ENCODE measurements at regions not wholly inside any gene's neighbourhood (a gene's known extent, or its start where the extent isn't known, plus 50 kb on each side); places are given as distances from the start of the nearest gene placed in this dataset.

DNA sequence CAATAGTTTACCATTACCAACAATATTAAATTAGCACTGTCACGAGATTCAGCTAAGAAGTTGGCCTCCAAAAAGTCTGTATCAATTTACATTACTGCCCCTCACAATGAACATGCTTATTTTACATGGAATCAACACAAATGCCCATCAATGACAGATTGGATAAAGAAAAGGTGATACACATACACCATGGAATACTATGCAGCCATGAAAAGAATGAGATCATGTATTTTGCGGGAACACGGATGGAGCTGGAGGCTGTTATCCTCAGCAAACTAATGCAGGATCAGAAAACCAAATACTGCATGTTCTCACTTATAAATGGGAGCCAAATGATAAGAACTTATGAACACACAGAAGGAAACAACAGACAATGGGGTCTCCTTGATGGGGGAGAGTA lies 211.8 kb upstream of the RREB1 start (continued):
- TF ChIP-seq, protein P1, sequence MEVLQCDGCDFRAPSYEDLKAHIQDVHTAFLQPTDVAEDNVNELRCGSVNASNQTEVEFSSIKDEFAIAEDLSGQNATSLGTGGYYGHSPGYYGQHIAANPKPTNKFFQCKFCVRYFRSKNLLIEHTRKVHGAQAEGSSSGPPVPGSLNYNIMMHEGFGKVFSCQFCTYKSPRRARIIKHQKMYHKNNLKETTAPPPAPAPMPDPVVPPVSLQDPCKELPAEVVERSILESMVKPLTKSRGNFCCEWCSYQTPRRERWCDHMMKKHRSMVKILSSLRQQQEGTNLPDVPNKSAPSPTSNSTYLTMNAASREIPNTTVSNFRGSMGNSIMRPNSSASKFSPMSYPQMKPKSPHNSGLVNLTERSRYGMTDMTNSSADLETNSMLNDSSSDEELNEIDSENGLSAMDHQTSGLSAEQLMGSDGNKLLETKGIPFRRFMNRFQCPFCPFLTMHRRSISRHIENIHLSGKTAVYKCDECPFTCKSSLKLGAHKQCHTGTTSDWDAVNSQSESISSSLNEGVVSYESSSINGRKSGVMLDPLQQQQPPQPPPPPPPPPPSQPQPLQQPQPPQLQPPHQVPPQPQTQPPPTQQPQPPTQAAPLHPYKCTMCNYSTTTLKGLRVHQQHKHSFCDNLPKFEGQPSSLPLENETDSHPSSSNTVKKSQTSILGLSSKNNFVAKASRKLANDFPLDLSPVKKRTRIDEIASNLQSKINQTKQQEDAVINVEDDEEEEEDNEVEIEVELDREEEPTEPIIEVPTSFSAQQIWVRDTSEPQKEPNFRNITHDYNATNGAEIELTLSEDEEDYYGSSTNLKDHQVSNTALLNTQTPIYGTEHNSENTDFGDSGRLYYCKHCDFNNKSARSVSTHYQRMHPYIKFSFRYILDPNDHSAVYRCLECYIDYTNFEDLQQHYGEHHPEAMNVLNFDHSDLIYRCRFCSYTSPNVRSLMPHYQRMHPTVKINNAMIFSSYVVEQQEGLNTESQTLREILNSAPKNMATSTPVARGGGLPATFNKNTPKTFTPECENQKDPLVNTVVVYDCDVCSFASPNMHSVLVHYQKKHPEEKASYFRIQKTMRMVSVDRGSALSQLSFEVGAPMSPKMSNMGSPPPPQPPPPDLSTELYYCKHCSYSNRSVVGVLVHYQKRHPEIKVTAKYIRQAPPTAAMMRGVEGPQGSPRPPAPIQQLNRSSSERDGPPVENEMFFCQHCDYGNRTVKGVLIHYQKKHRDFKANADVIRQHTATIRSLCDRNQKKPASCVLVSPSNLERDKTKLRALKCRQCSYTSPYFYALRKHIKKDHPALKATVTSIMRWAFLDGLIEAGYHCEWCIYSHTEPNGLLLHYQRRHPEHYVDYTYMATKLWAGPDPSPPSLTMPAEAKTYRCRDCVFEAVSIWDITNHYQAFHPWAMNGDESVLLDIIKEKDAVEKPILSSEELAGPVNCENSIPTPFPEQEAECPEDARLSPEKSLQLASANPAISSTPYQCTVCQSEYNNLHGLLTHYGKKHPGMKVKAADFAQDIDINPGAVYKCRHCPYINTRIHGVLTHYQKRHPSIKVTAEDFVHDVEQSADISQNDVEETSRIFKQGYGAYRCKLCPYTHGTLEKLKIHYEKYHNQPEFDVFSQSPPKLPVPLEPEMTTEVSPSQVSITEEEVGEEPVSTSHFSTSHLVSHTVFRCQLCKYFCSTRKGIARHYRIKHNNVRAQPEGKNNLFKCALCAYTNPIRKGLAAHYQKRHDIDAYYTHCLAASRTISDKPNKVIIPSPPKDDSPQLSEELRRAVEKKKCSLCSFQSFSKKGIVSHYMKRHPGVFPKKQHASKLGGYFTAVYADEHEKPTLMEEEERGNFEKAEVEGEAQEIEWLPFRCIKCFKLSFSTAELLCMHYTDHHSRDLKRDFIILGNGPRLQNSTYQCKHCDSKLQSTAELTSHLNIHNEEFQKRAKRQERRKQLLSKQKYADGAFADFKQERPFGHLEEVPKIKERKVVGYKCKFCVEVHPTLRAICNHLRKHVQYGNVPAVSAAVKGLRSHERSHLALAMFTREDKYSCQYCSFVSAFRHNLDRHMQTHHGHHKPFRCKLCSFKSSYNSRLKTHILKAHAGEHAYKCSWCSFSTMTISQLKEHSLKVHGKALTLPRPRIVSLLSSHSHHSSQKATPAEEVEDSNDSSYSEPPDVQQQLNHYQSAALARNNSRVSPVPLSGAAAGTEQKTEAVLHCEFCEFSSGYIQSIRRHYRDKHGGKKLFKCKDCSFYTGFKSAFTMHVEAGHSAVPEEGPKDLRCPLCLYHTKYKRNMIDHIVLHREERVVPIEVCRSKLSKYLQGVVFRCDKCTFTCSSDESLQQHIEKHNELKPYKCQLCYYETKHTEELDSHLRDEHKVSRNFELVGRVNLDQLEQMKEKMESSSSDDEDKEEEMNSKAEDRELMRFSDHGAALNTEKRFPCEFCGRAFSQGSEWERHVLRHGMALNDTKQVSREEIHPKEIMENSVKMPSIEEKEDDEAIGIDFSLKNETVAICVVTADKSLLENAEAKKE (CRISPR knock-in tag; IDR thresholded peaks at IDR 0.05): no peak
- TF ChIP-seq, protein P2, sequence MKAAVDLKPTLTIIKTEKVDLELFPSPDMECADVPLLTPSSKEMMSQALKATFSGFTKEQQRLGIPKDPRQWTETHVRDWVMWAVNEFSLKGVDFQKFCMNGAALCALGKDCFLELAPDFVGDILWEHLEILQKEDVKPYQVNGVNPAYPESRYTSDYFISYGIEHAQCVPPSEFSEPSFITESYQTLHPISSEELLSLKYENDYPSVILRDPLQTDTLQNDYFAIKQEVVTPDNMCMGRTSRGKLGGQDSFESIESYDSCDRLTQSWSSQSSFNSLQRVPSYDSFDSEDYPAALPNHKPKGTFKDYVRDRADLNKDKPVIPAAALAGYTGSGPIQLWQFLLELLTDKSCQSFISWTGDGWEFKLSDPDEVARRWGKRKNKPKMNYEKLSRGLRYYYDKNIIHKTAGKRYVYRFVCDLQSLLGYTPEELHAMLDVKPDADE (IDR thresholded peaks at IDR 0.05): no peak
- TF ChIP-seq STAT1 (IDR thresholded peaks at IDR 0.05; ENCODE audit: unreplicated experiment) (no peak), POLR2AphosphoS5 (IDR thresholded peaks at IDR 0.05; ENCODE audit: low read depth) (no peak), REST (IDR thresholded peaks at IDR 0.05; ENCODE audit: unreplicated experiment) (no peak), ZNF331 (CRISPR knock-in tag; IDR thresholded peaks at IDR 0.05; ENCODE audit: low read depth) (no peak), NANOG (IDR thresholded peaks at IDR 0.05; ENCODE audit: borderline replicate concordance) (no peak), JUNB (IDR thresholded peaks at IDR 0.05; ENCODE audit: unreplicated experiment) (no peak), EZH2 (IDR thresholded peaks at IDR 0.05; ENCODE audit: low read depth, unreplicated experiment) (no peak)
